Astrocyte (in vitro differentiated cells and primary cell): ENCODE measurements at regions not wholly inside any gene's neighbourhood (a gene's known extent, or its start where the extent isn't known, plus 50 kb on each side); places are given as distances from the start of the nearest gene placed in this dataset.

Experiments
- DNase-seq: peaks from one replicate; pipeline ENCODE4 v3.0.0-alpha.2; 2010; ENCODE audit warnings: low read depth
- FAIRE-seq: peaks from 2 replicates; lab custom pipeline; 2011; peaks lifted over from hg19 to GRCh38; lab: Jason Lieb, UNC
- H2AFZ ChIP-seq: 2 replicates; pipeline ENCODE4 v1.6.0; 2012; ENCODE audit warnings: low read depth, low read length, inconsistent platforms
- H3K27ac ChIP-seq: 2 replicates; pipeline ENCODE4 v1.5.1; 2011; ENCODE audit warnings: low read depth, low read length, inconsistent platforms
- H3K27me3 ChIP-seq: 2 replicates; pipeline ENCODE4 v1.6.0; 2011; ENCODE audit warnings: low read length, inconsistent platforms; ENCODE audit not compliant: insufficient read depth
- H3K36me3 ChIP-seq: 2 replicates; pipeline ENCODE4 v1.5.1; 2011; ENCODE audit warnings: low read length, inconsistent platforms; ENCODE audit not compliant: insufficient read depth
- H3K4me1 ChIP-seq: 2 replicates; pipeline ENCODE4 v1.5.1; 2011; ENCODE audit warnings: low read length, inconsistent platforms; ENCODE audit not compliant: insufficient read depth
- H3K4me2 ChIP-seq: 2 replicates; pipeline ENCODE4 v1.6.0; 2012; ENCODE audit warnings: low read length, inconsistent platforms
- H3K4me3 ChIP-seq: 2 replicates; pipeline ENCODE4 v1.5.1; 2011; ENCODE audit warnings: low read depth, mild to moderate bottlenecking, low read length, inconsistent platforms; ENCODE audit not compliant: insufficient read depth
- H3K79me2 ChIP-seq: 2 replicates; pipeline ENCODE4 v1.6.0; 2012; ENCODE audit warnings: mild to moderate bottlenecking, low read length, inconsistent platforms; ENCODE audit not compliant: insufficient read depth
- H3K9ac ChIP-seq: 2 replicates; pipeline ENCODE4 v1.6.0; 2012; ENCODE audit warnings: mild to moderate bottlenecking, low read length, inconsistent platforms
- H3K9me3 ChIP-seq: 2 replicates; pipeline ENCODE4 v1.5.1; 2012; ENCODE audit warnings: low read depth, mild to moderate bottlenecking, low read length, inconsistent platforms; ENCODE audit not compliant: insufficient read depth
- H4K20me1 ChIP-seq: 2 replicates; pipeline ENCODE4 v1.6.0; 2012; ENCODE audit warnings: low read length, inconsistent platforms; ENCODE audit not compliant: insufficient read depth
- H3K27ac Mint-ChIP-seq: one replicate; pipeline ENCODE4 v1.8.0; 2021; ENCODE audit warnings: mild to moderate bottlenecking, mixed read lengths; ENCODE audit not compliant: unreplicated experiment
- H3K27me3 Mint-ChIP-seq: one replicate; pipeline ENCODE4 v1.8.0; 2021; ENCODE audit warnings: low read depth, mixed read lengths; ENCODE audit not compliant: unreplicated experiment
- H3K36me3 Mint-ChIP-seq: one replicate; pipeline ENCODE4 v1.8.0; 2021; ENCODE audit warnings: low read depth, mixed read lengths; ENCODE audit not compliant: unreplicated experiment
- H3K4me1 Mint-ChIP-seq: one replicate; pipeline ENCODE4 v1.8.0; 2021; ENCODE audit warnings: low read depth, mixed read lengths; ENCODE audit not compliant: unreplicated experiment
- H3K4me3 Mint-ChIP-seq: one replicate; pipeline ENCODE4 v1.8.0; 2021; ENCODE audit warnings: mild to moderate bottlenecking, moderate library complexity, mixed read lengths; ENCODE audit not compliant: unreplicated experiment
- H3K9me3 Mint-ChIP-seq: one replicate; pipeline ENCODE4 v1.8.0; 2021; ENCODE audit warnings: mild to moderate bottlenecking, mixed read lengths; ENCODE audit not compliant: unreplicated experiment
- EZH2 ChIP-seq: IDR thresholded peaks from 2 replicates; pipeline ENCODE4 v1.6.1; 2012; ENCODE audit warnings: mild to moderate bottlenecking, low read length, inconsistent platforms; ENCODE audit not compliant: insufficient read depth
- TF ChIP-seq, protein P1 (sequence below): IDR thresholded peaks from 2 replicates; pipeline ENCODE4 v1.5.1; 2011; ENCODE audit warnings: low read depth, mild to moderate bottlenecking, inconsistent platforms, low read length, moderate library complexity; ENCODE audit not compliant: insufficient read depth

DNA sequence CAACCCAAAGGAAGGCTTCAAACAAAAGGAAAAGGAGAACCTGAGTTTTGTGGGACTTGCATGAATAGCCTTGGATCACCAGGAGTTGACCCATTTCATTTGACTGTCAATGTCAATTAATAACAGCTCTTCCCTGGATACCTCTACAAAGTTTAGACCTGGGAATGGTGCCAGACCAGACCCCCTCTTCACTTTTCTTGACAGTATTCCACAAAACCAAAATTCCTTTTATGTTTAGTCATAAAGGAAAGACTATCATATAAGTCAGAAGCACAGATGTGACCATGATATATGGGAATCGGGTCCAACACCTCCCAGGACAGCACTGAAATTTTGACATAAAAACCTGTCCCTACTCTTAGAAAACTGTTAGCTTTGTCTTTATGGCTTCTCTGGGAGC, 191.8 kb downstream of the LYPLAL1 start:
- Mint-ChIP-seq H3K27ac (no peak overlapping the region), H3K9me3 (no peaks in the 10 kb centered on the region), H3K36me3 (no peaks in the 10 kb centered on the region), H3K4me3 (no peak overlapping the region), H3K27me3 (no peaks in the 10 kb centered on the region), H3K4me1 (peaks cover 6% of the 10 kb centered on the region)
- Histone ChIP-seq H3K79me2 (no peaks in the 10 kb centered on the region), H3K9ac (no peak overlapping the region), H2AFZ (no peak overlapping the region), H3K9me3 (no peaks in the 10 kb centered on the region), H4K20me1 (no peaks in the 10 kb centered on the region), H3K36me3 (no peaks in the 10 kb centered on the region), H3K4me3 (no peak overlapping the region), H3K27ac (no peak overlapping the region), H3K4me2 (no peak overlapping the region), H3K4me1 (no peaks in the 10 kb centered on the region), H3K27me3 (no peaks in the 10 kb centered on the region)
- FAIRE-seq (no peak), DNase-seq (peak; percentile 60)
- no peak for TF ChIP-seq EZH2
- TF ChIP-seq, protein P1, sequence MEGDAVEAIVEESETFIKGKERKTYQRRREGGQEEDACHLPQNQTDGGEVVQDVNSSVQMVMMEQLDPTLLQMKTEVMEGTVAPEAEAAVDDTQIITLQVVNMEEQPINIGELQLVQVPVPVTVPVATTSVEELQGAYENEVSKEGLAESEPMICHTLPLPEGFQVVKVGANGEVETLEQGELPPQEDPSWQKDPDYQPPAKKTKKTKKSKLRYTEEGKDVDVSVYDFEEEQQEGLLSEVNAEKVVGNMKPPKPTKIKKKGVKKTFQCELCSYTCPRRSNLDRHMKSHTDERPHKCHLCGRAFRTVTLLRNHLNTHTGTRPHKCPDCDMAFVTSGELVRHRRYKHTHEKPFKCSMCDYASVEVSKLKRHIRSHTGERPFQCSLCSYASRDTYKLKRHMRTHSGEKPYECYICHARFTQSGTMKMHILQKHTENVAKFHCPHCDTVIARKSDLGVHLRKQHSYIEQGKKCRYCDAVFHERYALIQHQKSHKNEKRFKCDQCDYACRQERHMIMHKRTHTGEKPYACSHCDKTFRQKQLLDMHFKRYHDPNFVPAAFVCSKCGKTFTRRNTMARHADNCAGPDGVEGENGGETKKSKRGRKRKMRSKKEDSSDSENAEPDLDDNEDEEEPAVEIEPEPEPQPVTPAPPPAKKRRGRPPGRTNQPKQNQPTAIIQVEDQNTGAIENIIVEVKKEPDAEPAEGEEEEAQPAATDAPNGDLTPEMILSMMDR = no peak

DNA sequence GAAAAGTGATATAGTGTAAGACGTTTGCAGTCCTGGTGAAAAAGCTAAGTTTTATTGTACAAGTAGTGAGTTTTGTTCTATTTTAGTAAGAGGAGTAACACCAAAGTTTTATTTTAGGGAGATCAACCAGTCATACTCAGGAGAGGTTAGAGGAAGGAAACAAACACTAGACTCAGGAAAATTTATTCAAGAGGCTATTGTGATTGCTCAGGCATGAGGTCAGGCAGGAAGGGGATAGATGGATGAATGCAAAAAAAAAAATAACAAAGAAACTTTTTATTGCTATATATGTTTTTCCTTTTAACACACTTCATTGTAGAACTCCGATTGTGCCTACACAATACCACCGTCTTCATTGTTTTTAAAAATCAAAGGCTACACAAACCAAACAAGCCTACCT, 189.0 kb downstream of the LYPLAL1 start:
- DNase-seq (no peak), FAIRE-seq (no peak)
- Histone ChIP-seq H3K4me2 (no peak overlapping the region), H3K79me2 (no peaks in the 10 kb centered on the region), H3K36me3 (no peaks in the 10 kb centered on the region), H3K27ac (no peak overlapping the region), H3K4me3 (no peak overlapping the region), H3K27me3 (no peaks in the 10 kb centered on the region), H3K4me1 (no peaks in the 10 kb centered on the region), H3K9ac (no peak overlapping the region), H3K9me3 (no peaks in the 10 kb centered on the region), H2AFZ (no peak overlapping the region), H4K20me1 (no peaks in the 10 kb centered on the region)
- Mint-ChIP-seq H3K36me3 (no peaks in the 10 kb centered on the region), H3K4me3 (no peak overlapping the region), H3K27me3 (no peaks in the 10 kb centered on the region), H3K4me1 (peaks cover 11% of the 10 kb centered on the region), H3K9me3 (no peaks in the 10 kb centered on the region), H3K27ac (no peak overlapping the region)
- TF ChIP-seq, protein P1 = no peak
- TF ChIP-seq EZH2 = no peak

DNA sequence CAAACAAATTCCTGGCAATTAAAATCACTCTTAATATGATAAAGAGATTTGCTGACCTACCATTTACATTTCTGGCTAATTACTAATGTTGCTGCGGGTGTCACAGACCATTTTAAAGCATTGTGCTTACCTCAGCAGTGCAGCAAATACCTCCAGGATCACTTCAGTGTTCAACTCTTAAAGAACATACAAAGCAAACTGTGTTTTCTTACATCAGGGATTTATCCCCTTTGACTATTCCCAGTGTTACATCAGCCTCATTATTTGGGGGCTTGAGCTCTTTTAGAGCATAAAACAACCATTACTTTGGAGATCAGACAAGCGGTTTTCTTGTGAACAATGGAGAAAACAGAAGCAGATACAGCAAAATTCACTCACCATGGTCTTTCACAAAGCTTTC, 185.4 kb downstream of the LYPLAL1 start:
- H3K9ac ChIP-seq = no peak overlapping the region
- no peak overlapping the region for H3K4me2 ChIP-seq
- Mint-ChIP-seq H3K36me3 (no peaks in the 10 kb centered on the region), H3K27ac (no peak overlapping the region), H3K27me3 (no peaks in the 10 kb centered on the region), H3K4me3 (no peak overlapping the region), H3K9me3 (no peaks in the 10 kb centered on the region), H3K4me1 (peaks cover 11% of the 10 kb centered on the region)
- H2AFZ ChIP-seq = no peak overlapping the region
- H3K27ac ChIP-seq = no peak overlapping the region
- DNase-seq = peak; percentile 22
- H4K20me1 ChIP-seq = no peaks in the 10 kb centered on the region
- H3K27me3 ChIP-seq = no peaks in the 10 kb centered on the region
- no peaks in the 10 kb centered on the region for H3K79me2 ChIP-seq
- H3K36me3 ChIP-seq = no peaks in the 10 kb centered on the region
- TF ChIP-seq, protein P1 = no peak
- FAIRE-seq = no peak
- H3K9me3 ChIP-seq = no peaks in the 10 kb centered on the region
- no peaks in the 10 kb centered on the region for H3K4me1 ChIP-seq
- H3K4me3 ChIP-seq = no peak overlapping the region
